ENCODE measurements at regions not wholly inside any gene's neighbourhood (a gene's known extent, or its start where the extent isn't known, plus 50 kb on each side); places are given as distances from the start of the nearest gene placed in this dataset.

- no peaks in the 10 kb centered on the region for H3K4me1 ChIP-seq (ENCODE audit: control insufficient read depth, insufficient read depth, low read length)
- ATAC-seq = no peak
Measured at GRCh38 chr3:73952781-73953180, 328.0 kb upstream of the PDZRN3 start.

More at GRCh38 chr3:73952781-73953180, 328.0 kb upstream of the PDZRN3 start:
- in situ Hi-C loops (cut with MboI) = no loop called here
- 40% methylated on average over 1 of the region's 1 CpG for WGBS (ENCODE audit: insufficient coverage, insufficient replicate concordance, low lambda C conversion rate, missing lambda C conversion rate)
- H3K79me2 ChIP-seq (ENCODE audit: control insufficient read depth, insufficient read depth, low read length) = no peaks in the 10 kb centered on the region
- RAD21 ChIA-PET (ENCODE audit: unreplicated experiment) = no interaction called here
- no peak overlapping the region for H3K9ac ChIP-seq (ENCODE audit: control insufficient read depth, insufficient read depth, low read length)
- H3K4me2 ChIP-seq (ENCODE audit: control insufficient read depth, insufficient read depth) = no peak overlapping the region
- no peaks in the 10 kb centered on the region for H3K27me3 ChIP-seq (replicated peaks in 1 of 2; ENCODE audit: control insufficient read depth in 2 of 2, insufficient read depth in 2 of 2, low read length in 1 of 2)
- H2AFZ ChIP-seq (ENCODE audit: control insufficient read depth, low read depth, low read length) = no peak overlapping the region
- intact Hi-C loops (cut with micrococcal nuclease; ENCODE audit: unreplicated experiment) = no loop called here
- no peak for TF ChIP-seq SMAD1 (IDR thresholded peaks at IDR 0.05; ENCODE audit: low read depth, partially characterized antibody)
- TF ChIP-seq NFYB (IDR thresholded peaks at IDR 0.05; ENCODE audit: insufficient read depth, low read depth, low read length) = no peak
- TF ChIP-seq RAD21 (IDR thresholded peaks at IDR 0.05; ENCODE audit: insufficient read depth, low read depth, low read length) = no peak
- no peak for TF ChIP-seq SIN3A (IDR thresholded peaks at IDR 0.05; ENCODE audit: low read depth, low read length)
- no peak for TF ChIP-seq SMAD5 (IDR thresholded peaks at IDR 0.05; ENCODE audit: low read depth)
- no peak for TF ChIP-seq IKZF1 (conservative IDR thresholded peaks at IDR 0.05)
- no peak for TF ChIP-seq KAT2A (conservative IDR thresholded peaks at IDR 0.05; ENCODE audit: control insufficient read depth, low read depth, low read length)
- TF ChIP-seq MEF2A (IDR thresholded peaks at IDR 0.05; ENCODE audit: insufficient read depth, low read depth, low read length) = no peak
- no peak for TF ChIP-seq SUPT20H (IDR thresholded peaks at IDR 0.05; ENCODE audit: borderline replicate concordance, control insufficient read depth, low read depth, low read length)
- no peak for TF ChIP-seq ZNF622 (IDR thresholded peaks at IDR 0.05)
- no peak for TF ChIP-seq MYC (IDR thresholded peaks at IDR 0.05; ENCODE audit: insufficient read depth, insufficient read length, insufficient replicate concordance, low read length, severe bottlenecking)
- TF ChIP-seq RFX5 (IDR thresholded peaks at IDR 0.05; ENCODE audit: low read depth, low read length) = no peak
- no peak for TF ChIP-seq WRNIP1 (IDR thresholded peaks at IDR 0.05; ENCODE audit: borderline replicate concordance, low read depth, low read length)
- TF ChIP-seq EZH2 (IDR thresholded peaks at IDR 0.05; ENCODE audit: borderline replicate concordance, control insufficient read depth, low read depth, low read length) = no peak
- TF ChIP-seq, protein P1, sequence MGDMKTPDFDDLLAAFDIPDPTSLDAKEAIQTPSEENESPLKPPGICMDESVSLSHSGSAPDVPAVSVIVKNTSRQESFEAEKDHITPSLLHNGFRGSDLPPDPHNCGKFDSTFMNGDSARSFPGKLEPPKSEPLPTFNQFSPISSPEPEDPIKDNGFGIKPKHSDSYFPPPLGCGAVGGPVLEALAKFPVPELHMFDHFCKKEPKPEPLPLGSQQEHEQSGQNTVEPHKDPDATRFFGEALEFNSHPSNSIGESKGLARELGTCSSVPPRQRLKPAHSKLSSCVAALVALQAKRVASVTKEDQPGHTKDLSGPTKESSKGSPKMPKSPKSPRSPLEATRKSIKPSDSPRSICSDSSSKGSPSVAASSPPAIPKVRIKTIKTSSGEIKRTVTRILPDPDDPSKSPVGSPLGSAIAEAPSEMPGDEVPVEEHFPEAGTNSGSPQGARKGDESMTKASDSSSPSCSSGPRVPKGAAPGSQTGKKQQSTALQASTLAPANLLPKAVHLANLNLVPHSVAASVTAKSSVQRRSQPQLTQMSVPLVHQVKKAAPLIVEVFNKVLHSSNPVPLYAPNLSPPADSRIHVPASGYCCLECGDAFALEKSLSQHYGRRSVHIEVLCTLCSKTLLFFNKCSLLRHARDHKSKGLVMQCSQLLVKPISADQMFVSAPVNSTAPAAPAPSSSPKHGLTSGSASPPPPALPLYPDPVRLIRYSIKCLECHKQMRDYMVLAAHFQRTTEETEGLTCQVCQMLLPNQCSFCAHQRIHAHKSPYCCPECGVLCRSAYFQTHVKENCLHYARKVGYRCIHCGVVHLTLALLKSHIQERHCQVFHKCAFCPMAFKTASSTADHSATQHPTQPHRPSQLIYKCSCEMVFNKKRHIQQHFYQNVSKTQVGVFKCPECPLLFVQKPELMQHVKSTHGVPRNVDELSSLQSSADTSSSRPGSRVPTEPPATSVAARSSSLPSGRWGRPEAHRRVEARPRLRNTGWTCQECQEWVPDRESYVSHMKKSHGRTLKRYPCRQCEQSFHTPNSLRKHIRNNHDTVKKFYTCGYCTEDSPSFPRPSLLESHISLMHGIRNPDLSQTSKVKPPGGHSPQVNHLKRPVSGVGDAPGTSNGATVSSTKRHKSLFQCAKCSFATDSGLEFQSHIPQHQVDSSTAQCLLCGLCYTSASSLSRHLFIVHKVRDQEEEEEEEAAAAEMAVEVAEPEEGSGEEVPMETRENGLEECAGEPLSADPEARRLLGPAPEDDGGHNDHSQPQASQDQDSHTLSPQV (IDR thresholded peaks at IDR 0.05) = no peak
- TF ChIP-seq, protein P2, sequence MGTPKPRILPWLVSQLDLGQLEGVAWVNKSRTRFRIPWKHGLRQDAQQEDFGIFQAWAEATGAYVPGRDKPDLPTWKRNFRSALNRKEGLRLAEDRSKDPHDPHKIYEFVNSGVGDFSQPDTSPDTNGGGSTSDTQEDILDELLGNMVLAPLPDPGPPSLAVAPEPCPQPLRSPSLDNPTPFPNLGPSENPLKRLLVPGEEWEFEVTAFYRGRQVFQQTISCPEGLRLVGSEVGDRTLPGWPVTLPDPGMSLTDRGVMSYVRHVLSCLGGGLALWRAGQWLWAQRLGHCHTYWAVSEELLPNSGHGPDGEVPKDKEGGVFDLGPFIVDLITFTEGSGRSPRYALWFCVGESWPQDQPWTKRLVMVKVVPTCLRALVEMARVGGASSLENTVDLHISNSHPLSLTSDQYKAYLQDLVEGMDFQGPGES (IDR thresholded peaks at IDR 0.05) = no peak
- TF ChIP-seq SUZ12 (IDR thresholded peaks at IDR 0.05; ENCODE audit: unreplicated experiment) = no peak
- no peaks in the 10 kb centered on the region for H3K36me3 ChIP-seq (ENCODE audit: control insufficient read depth in 2 of 2, insufficient read depth in 2 of 2, low read length in 1 of 2)
- FAIRE-seq (no peak), DNase-seq (ENCODE audit: low read depth, low spot score) (no peak)
- no peaks in the 10 kb centered on the region for H4K20me1 ChIP-seq (ENCODE audit: control insufficient read depth, insufficient read depth)
- BruUV-seq (replicated peaks) = no TSS peak
- CTCF ChIA-PET = interaction anchor here (0.5 kb wide), 1 partner anchor 428 kb away, joined by 3 read pairs; no protein-coding TSS in a partner anchor
- no peak overlapping the region for H3K27ac ChIP-seq (ENCODE audit: control insufficient read depth, insufficient read depth)
- no peak overlapping the region for H3K4me3 ChIP-seq
- SMC1A ChIA-PET (ENCODE audit: uncharacterized antibody, unreplicated experiment) = no interaction called here
- POLR2A ChIA-PET = no interaction called here
- no peaks in the 10 kb centered on the region for H3K9me3 ChIP-seq (replicated peaks; ENCODE audit: control insufficient read depth, insufficient read depth, low read length)

Measured in GM12878 (cell line).